Osteoblast (primary cell): ENCODE measurements at regions not wholly inside any gene's neighbourhood (a gene's known extent, or its start where the extent isn't known, plus 50 kb on each side); places are given as distances from the start of the nearest gene placed in this dataset.

Experiments
- DNase-seq: peaks from one replicate; pipeline ENCODE4 v3.0.0; 2011; ENCODE audit warnings: low spot score, mixed read lengths; ENCODE audit not compliant: insufficient read length; ENCODE audit errors: missing footprints
- H2AFZ ChIP-seq: 2 replicates; pipeline ENCODE4 v1.6.0; 2011; ENCODE audit warnings: mild to moderate bottlenecking, low read length
- H3K27ac ChIP-seq: 2 replicates; pipeline ENCODE4 v1.5.1; 2011; ENCODE audit warnings: mild to moderate bottlenecking, low read depth, low read length, moderate library complexity
- H3K27me3 ChIP-seq: 2 replicates; pipeline ENCODE4 v1.6.0; 2012; ENCODE audit warnings: mild to moderate bottlenecking, control low read depth, inconsistent platforms, low read length, moderate library complexity; ENCODE audit not compliant: insufficient read depth
- H3K36me3 ChIP-seq: 2 replicates; pipeline ENCODE4 v1.5.1; 2011; ENCODE audit warnings: mild to moderate bottlenecking, low read length, control low read depth, moderate library complexity; ENCODE audit not compliant: insufficient read depth
- H3K4me1 ChIP-seq: 2 replicates; pipeline ENCODE4 v1.5.1; 2011; ENCODE audit warnings: mild to moderate bottlenecking, low read length, control low read depth, moderate library complexity; ENCODE audit not compliant: insufficient read depth
- H3K4me2 ChIP-seq: 2 replicates; pipeline ENCODE4 v1.6.0; 2011; ENCODE audit warnings: mild to moderate bottlenecking, low read length; ENCODE audit not compliant: insufficient read depth
- H3K4me3 ChIP-seq: fragments of 200-600 bp; sonication (generic); 3 replicates; pipeline ENCODE4 v1.5.1; 2012; ENCODE audit warnings: mild to moderate bottlenecking, low read length, inconsistent platforms; ENCODE audit not compliant: insufficient read depth
- H3K79me2 ChIP-seq: 2 replicates; pipeline ENCODE4 v1.6.0; 2012; ENCODE audit warnings: mild to moderate bottlenecking, low read length, control low read depth, inconsistent platforms; ENCODE audit not compliant: insufficient read depth
- H3K9me3 ChIP-seq: 2 replicates; pipeline ENCODE4 v1.5.1; 2011; ENCODE audit warnings: low read depth, low read length, control low read depth
- H4K20me1 ChIP-seq: 2 replicates; pipeline ENCODE4 v1.6.0; 2012; ENCODE audit warnings: mild to moderate bottlenecking, low read length, control low read depth; ENCODE audit not compliant: insufficient read depth
- CTCF ChIP-seq: IDR thresholded peaks from 2 replicates; pipeline ENCODE4 v1.5.1; 2011; ENCODE audit warnings: mild to moderate bottlenecking, low read depth, low read length, moderate library complexity; ENCODE audit errors: extremely low read depth

GRCh38 chr15:97522347-97522746, 438.2 kb upstream of the ARRDC4 start:
- Histone ChIP-seq H4K20me1 (no peaks in the 10 kb centered on the region), H3K79me2 (no peaks in the 10 kb centered on the region), H3K4me3 (no peak overlapping the region), H3K9me3 (no peaks in the 10 kb centered on the region), H3K27ac (no peak overlapping the region), H3K27me3 (no peaks in the 10 kb centered on the region), H2AFZ (no peak overlapping the region), H3K4me2 (no peak overlapping the region), H3K4me1 (no peaks in the 10 kb centered on the region), H3K36me3 (no peaks in the 10 kb centered on the region)
- TF ChIP-seq CTCF = no peak
- no peak for DNase-seq

- Histone ChIP-seq H3K27me3 (no peaks in the 10 kb centered on the region), H4K20me1 (no peaks in the 10 kb centered on the region), H3K4me3 (no peak overlapping the region), H3K79me2 (no peaks in the 10 kb centered on the region), H2AFZ (no peak overlapping the region), H3K36me3 (no peaks in the 10 kb centered on the region), H3K4me2 (no peak overlapping the region), H3K27ac (no peak overlapping the region), H3K4me1 (no peaks in the 10 kb centered on the region), H3K9me3 (no peaks in the 10 kb centered on the region)
- no peak for TF ChIP-seq CTCF
- DNase-seq = no peak
Observed at GRCh38 chr15:97525809-97526208, 434.7 kb upstream of the ARRDC4 start.

GRCh38 chr15:97528238-97528637, 432.3 kb upstream of the ARRDC4 start:
- no peaks in the 10 kb centered on the region for H3K79me2 ChIP-seq
- no peak overlapping the region for H2AFZ ChIP-seq

GRCh38 chr15:97545799-97546198, 414.7 kb upstream of the ARRDC4 start:
- Histone ChIP-seq H3K27ac (no peak overlapping the region), H3K4me1 (no peaks in the 10 kb centered on the region), H3K4me2 (no peak overlapping the region), H3K4me3 (no peak overlapping the region), H3K36me3 (no peaks in the 10 kb centered on the region), H2AFZ (no peak overlapping the region), H3K27me3 (no peaks in the 10 kb centered on the region), H3K9me3 (peaks cover 6% of the 10 kb centered on the region), H4K20me1 (no peaks in the 10 kb centered on the region), H3K79me2 (no peaks in the 10 kb centered on the region)
- TF ChIP-seq CTCF = no peak
- DNase-seq = no peak

More at GRCh38 chr15:97528238-97528637, 432.3 kb upstream of the ARRDC4 start:
- no peaks in the 10 kb centered on the region for H3K4me1 ChIP-seq
- H3K4me3 ChIP-seq = no peak overlapping the region
- no peaks in the 10 kb centered on the region for H4K20me1 ChIP-seq
- H3K27ac ChIP-seq = no peak overlapping the region
- no peaks in the 10 kb centered on the region for H3K36me3 ChIP-seq
- no peaks in the 10 kb centered on the region for H3K27me3 ChIP-seq
- no peak overlapping the region for H3K4me2 ChIP-seq
- H3K9me3 ChIP-seq = peaks cover 3% of the 10 kb centered on the region
- no peak for TF ChIP-seq CTCF
- no peak for DNase-seq
